Fibroblast of lung (primary cell): ENCODE measurements at regions not wholly inside any gene's neighbourhood (a gene's known extent, or its start where the extent isn't known, plus 50 kb on each side); places are given as distances from the start of the nearest gene placed in this dataset.

Source experiments
- DNase-seq, 2 donors: peaks; one replicate each; pipeline versions ENCODE4 v3.0.0 to v3.0.0-alpha.2; 2010; ENCODE audit warnings: low read depth in 2 of 2
- H2AFZ ChIP-seq: 2 replicates; pipeline ENCODE4 v1.5.1; 2012; ENCODE audit warnings: low read length, control low read depth, inconsistent platforms
- H3K27ac ChIP-seq: 2 replicates; pipeline ENCODE4 v1.5.1; 2011; ENCODE audit warnings: low read length, control low read depth; ENCODE audit not compliant: insufficient read depth
- H3K27me3 ChIP-seq: 2 replicates; pipeline ENCODE4 v1.5.1; 2011; ENCODE audit warnings: mild to moderate bottlenecking, low read length; ENCODE audit not compliant: control insufficient read depth, insufficient read depth
- H3K36me3 ChIP-seq: 2 replicates; pipeline ENCODE4 v1.5.1; 2011; ENCODE audit warnings: low read length; ENCODE audit not compliant: control insufficient read depth, insufficient read depth
- H3K4me1 ChIP-seq: 2 replicates; pipeline ENCODE4 v1.5.1; 2011; ENCODE audit warnings: low read length; ENCODE audit not compliant: control insufficient read depth, insufficient read depth; ENCODE audit errors: extremely low read depth
- H3K4me2 ChIP-seq: 2 replicates; pipeline ENCODE4 v1.5.1; 2011; ENCODE audit warnings: low read length, control low read depth; ENCODE audit not compliant: insufficient read depth; ENCODE audit errors: extremely low read depth
- H3K4me3 ChIP-seq, 4 experiments: fragments of 200-600 bp in 1 of 4; sonication (generic) in 1 of 4; replicated peaks in 1 of 4; 2 replicates each; pipeline ENCODE4 v1.5.1; 2011 to 2016; ENCODE audit warnings: low read length in 4 of 4, low read depth in 3 of 4, mild to moderate bottlenecking in 3 of 4, control low read depth in 2 of 4, inconsistent platforms in 1 of 4, mixed read lengths in 1 of 4; ENCODE audit not compliant: insufficient read depth in 1 of 4; ENCODE audit errors: control extremely low read depth in 1 of 4
- H3K79me2 ChIP-seq: 2 replicates; pipeline ENCODE4 v1.5.1; 2012; ENCODE audit warnings: mild to moderate bottlenecking, low read length, inconsistent platforms; ENCODE audit not compliant: control insufficient read depth, insufficient read depth
- H3K9ac ChIP-seq: 2 replicates; pipeline ENCODE4 v1.5.1; 2011; ENCODE audit warnings: mild to moderate bottlenecking, low read length, control low read depth; ENCODE audit not compliant: insufficient read depth
- H3K9me3 ChIP-seq: 2 replicates; pipeline ENCODE4 v1.5.1; 2012; ENCODE audit warnings: low read depth, low read length; ENCODE audit not compliant: control insufficient read depth, insufficient read depth
- H4K20me1 ChIP-seq: 2 replicates; pipeline ENCODE4 v1.5.1; 2011; ENCODE audit warnings: low read length; ENCODE audit not compliant: control insufficient read depth, insufficient read depth; ENCODE audit errors: extremely low read depth
- EZH2 ChIP-seq: IDR thresholded peaks from 2 replicates; pipeline ENCODE4 v1.5.1; 2012; ENCODE audit warnings: low read length, control low read depth, mild to moderate bottlenecking; ENCODE audit errors: missing control alignments
- TF ChIP-seq, protein P1 (sequence below), 2 donors: IDR thresholded peaks in 1 of 2; conservative IDR thresholded peaks in 1 of 2; 1 replicate in 1 of 2; 2 replicates in 1 of 2; pipeline ENCODE4 v1.5.1; 2011 to 2012; ENCODE audit warnings: low read length in 2 of 2, control low read depth in 1 of 2, inconsistent platforms in 1 of 2, low read depth in 1 of 2, mild to moderate bottlenecking in 1 of 2

DNA sequence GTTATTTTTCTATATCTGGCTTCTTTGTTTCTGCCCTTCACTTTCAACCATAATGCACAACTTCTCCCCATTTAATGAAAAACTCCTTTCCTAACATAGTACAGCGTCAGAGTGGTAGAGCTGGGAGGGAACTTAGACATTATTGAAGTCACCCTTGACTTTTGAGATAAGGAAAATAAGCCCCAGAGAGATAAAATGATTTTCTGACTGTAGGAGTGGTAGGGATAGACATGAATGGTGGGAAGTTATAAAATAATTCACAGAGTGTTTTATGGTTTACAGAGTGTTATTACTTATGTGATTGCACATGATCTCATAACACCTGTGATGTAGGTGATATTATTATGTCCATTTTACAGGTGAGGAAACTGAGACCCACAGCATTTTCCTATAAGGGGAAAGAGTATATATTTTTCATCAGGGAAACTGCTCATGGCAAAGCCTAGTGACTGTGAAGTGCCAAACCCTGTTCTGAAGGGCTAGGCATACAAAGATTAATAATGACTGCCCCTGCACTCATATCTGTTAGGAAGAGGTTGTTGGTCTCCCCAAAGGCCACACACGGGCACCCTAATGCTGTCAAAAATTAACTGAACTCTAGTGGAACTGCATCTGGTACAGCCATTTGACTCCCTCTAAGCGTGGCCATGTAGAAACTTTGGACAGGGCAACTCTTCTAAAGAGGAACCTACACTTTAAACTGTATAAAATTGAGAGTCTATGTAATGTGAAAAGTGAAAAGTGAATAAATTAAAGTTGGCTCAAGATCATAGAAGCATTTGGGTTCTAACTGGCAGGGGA lies 61.1 kb upstream of the PICALM start:
- no peak for TF ChIP-seq EZH2
- TF ChIP-seq, protein P1, sequence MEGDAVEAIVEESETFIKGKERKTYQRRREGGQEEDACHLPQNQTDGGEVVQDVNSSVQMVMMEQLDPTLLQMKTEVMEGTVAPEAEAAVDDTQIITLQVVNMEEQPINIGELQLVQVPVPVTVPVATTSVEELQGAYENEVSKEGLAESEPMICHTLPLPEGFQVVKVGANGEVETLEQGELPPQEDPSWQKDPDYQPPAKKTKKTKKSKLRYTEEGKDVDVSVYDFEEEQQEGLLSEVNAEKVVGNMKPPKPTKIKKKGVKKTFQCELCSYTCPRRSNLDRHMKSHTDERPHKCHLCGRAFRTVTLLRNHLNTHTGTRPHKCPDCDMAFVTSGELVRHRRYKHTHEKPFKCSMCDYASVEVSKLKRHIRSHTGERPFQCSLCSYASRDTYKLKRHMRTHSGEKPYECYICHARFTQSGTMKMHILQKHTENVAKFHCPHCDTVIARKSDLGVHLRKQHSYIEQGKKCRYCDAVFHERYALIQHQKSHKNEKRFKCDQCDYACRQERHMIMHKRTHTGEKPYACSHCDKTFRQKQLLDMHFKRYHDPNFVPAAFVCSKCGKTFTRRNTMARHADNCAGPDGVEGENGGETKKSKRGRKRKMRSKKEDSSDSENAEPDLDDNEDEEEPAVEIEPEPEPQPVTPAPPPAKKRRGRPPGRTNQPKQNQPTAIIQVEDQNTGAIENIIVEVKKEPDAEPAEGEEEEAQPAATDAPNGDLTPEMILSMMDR (conservative IDR thresholded peaks at IDR 0.05 in 1 of 2, IDR thresholded peaks at IDR 0.05 in 1 of 2; ENCODE audit: low read depth in 1 of 2, low read length in 2 of 2): no peak
- Histone ChIP-seq H3K9ac (no peak overlapping the region), H3K36me3 (no peaks in the 10 kb centered on the region), H3K4me3 (no peak overlapping the region), H3K27ac (no peak overlapping the region), H3K9me3 (no peaks in the 10 kb centered on the region), H3K4me1 (no peaks in the 10 kb centered on the region), H2AFZ (no peak overlapping the region), H3K4me2 (no peak overlapping the region), H4K20me1 (no peaks in the 10 kb centered on the region), H3K79me2 (no peaks in the 10 kb centered on the region), H3K27me3 (no peaks in the 10 kb centered on the region)
- no peak for DNase-seq

DNA sequence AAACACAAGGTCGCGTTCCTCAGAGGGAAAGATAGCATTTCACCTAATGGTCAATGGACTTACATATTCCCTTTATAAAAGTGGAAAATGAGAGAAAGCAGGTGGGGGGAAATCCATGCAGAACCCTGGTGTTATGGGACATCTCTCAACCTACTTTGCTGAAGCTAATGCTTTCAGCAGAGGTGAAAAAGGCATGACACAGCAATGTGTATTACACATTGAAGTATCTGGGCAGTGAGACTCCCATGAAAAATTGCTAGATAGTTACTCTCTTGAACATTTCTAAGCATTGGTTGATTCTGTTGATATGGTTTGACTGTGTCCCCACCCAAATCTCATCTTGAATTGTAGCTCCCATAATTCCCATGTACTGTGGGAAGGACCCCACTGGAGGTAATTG lies 60.0 kb upstream of the PICALM start:
- H3K4me1 ChIP-seq: no peaks in the 10 kb centered on the region
- H3K79me2 ChIP-seq: no peaks in the 10 kb centered on the region
- TF ChIP-seq EZH2: no peak
- TF ChIP-seq, protein P1 (conservative IDR thresholded peaks at IDR 0.05 in 1 of 2, IDR thresholded peaks at IDR 0.05 in 1 of 2; ENCODE audit: low read depth in 1 of 2, low read length in 2 of 2): no peak
- no peaks in the 10 kb centered on the region for H3K36me3 ChIP-seq
- H2AFZ ChIP-seq: no peak overlapping the region
- no peak overlapping the region for H3K9ac ChIP-seq
- H3K4me2 ChIP-seq: no peak overlapping the region
- no peak overlapping the region for H3K4me3 ChIP-seq
- DNase-seq: no peak
- H3K9me3 ChIP-seq: no peaks in the 10 kb centered on the region
- no peak overlapping the region for H3K27ac ChIP-seq
- no peaks in the 10 kb centered on the region for H4K20me1 ChIP-seq
- H3K27me3 ChIP-seq: no peaks in the 10 kb centered on the region

DNA sequence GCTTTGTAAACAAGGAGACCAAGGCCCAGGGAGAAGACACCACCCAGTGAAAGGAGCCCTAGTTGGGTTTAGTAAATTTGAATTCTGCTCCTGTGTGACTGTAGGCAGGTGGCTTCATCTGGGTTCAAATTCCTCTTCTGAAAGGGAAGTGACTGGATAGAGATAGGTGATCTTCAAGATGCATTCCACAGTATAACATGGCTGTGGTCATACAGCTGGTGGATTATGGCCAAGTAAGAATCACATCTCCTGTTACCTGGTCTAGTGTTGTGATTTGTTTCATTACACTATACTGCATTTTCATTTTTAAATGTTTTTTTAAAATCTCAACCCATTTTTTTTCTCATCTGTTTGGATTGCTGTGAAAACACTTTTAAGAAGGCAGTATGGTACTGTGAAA lies 58.0 kb upstream of the PICALM start:
- Histone ChIP-seq H4K20me1 (no peaks in the 10 kb centered on the region), H3K27me3 (no peaks in the 10 kb centered on the region)
- TF ChIP-seq, protein P1 (conservative IDR thresholded peaks at IDR 0.05 in 1 of 2, IDR thresholded peaks at IDR 0.05 in 1 of 2; ENCODE audit: low read depth in 1 of 2, low read length in 2 of 2): no peak

More for the DNA sequence above, 58.0 kb upstream of the PICALM start:
- no peak overlapping the region for H2AFZ ChIP-seq
- no peaks in the 10 kb centered on the region for H3K79me2 ChIP-seq
- no peak overlapping the region for H3K4me2 ChIP-seq
- no peaks in the 10 kb centered on the region for H3K9me3 ChIP-seq
- DNase-seq: no peak
- no peak overlapping the region for H3K27ac ChIP-seq
- no peaks in the 10 kb centered on the region for H3K4me1 ChIP-seq
- H3K36me3 ChIP-seq: no peaks in the 10 kb centered on the region
- no peak overlapping the region for H3K4me3 ChIP-seq
- H3K9ac ChIP-seq: no peak overlapping the region
